Right lobe of liver (tissue), 4 donors: ENCODE measurements at regions not wholly inside any gene's neighbourhood (a gene's known extent, or its start where the extent isn't known, plus 50 kb on each side); places are given as distances from the start of the nearest gene placed in this dataset.

Experiments used
- POLR2A ChIP-seq: fragments of 450-650 bp; IDR thresholded peaks from one replicate; pipeline ENCODE4 v1.6.1; 2017; ENCODE audit warnings: antibody characterized with exemption, mild to moderate bottlenecking
- TF ChIP-seq, protein P1 (sequence below), 4 donors: fragments of 200-600 bp in 3 of 4; fragments of 450-650 bp in 1 of 4; IDR thresholded peaks; one replicate each; pipeline versions ENCODE4 v1.5.1 to v1.8.0; 2016 to 2022; ENCODE audit warnings: antibody characterized with exemption in 4 of 4, mild to moderate bottlenecking in 2 of 4
- donor health status: DM: no; HTN: no; CAD: no.
- donor health status: DM: no; HTN: no; CAD: no.
- donor health status: DM: no; HTN: yes; CAD: no.

DNA sequence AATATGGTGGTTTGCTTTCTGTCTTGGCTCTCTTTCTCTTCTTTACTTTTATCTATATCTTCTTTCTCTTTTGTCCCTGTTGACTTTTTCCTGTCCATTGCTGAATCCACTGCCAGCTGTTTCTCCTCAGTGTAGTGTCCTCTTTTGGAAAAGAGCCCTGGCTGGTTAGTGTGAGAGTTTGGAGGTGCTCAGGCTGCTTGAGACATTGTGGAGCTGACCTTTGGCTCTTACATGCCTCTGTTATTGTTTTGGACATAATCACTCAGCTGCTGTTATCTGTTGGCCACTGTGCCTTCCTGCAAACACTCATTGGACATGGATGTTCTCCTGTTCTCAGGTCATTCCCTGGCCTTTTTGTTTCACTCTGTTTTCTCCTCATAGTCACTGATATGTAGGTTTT is 295.4 kb upstream of the RIOK2 start:
- TF ChIP-seq, protein P1, sequence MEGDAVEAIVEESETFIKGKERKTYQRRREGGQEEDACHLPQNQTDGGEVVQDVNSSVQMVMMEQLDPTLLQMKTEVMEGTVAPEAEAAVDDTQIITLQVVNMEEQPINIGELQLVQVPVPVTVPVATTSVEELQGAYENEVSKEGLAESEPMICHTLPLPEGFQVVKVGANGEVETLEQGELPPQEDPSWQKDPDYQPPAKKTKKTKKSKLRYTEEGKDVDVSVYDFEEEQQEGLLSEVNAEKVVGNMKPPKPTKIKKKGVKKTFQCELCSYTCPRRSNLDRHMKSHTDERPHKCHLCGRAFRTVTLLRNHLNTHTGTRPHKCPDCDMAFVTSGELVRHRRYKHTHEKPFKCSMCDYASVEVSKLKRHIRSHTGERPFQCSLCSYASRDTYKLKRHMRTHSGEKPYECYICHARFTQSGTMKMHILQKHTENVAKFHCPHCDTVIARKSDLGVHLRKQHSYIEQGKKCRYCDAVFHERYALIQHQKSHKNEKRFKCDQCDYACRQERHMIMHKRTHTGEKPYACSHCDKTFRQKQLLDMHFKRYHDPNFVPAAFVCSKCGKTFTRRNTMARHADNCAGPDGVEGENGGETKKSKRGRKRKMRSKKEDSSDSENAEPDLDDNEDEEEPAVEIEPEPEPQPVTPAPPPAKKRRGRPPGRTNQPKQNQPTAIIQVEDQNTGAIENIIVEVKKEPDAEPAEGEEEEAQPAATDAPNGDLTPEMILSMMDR (IDR thresholded peaks at IDR 0.05), result no peak
- no peak for TF ChIP-seq POLR2A
